ENCODE measurements at regions not wholly inside any gene's neighbourhood (a gene's known extent, or its start where the extent isn't known, plus 50 kb on each side); places are given as distances from the start of the nearest gene placed in this dataset.

DNA sequence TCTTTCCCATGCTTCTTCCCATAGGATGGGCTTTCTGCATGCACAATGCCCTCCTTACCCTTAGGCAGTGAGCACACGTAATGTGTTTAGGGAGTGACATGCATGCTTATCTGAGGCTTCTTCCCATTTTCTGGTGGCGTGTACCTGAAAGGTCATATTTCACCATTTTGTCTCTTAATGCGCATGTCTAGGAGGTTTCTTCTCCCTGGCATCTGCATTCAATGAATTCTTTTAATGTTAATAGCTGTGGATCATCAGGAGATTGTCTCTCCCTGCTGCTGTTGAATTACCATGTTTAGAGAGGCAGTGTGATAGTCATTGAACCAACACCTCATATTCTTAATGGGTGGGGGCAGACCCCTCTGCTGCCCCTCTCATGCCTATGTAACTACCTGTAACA lies 205.6 kb upstream of the SGO1 start:
- H3K27me3 ChIP-seq = no peaks in the 10 kb centered on the region
- H3K27ac ChIP-seq = no peak overlapping the region
- H3K9me3 ChIP-seq = peaks cover 0 to 3% of the 10 kb centered on the region in 2 donors
- TF ChIP-seq, protein P1, sequence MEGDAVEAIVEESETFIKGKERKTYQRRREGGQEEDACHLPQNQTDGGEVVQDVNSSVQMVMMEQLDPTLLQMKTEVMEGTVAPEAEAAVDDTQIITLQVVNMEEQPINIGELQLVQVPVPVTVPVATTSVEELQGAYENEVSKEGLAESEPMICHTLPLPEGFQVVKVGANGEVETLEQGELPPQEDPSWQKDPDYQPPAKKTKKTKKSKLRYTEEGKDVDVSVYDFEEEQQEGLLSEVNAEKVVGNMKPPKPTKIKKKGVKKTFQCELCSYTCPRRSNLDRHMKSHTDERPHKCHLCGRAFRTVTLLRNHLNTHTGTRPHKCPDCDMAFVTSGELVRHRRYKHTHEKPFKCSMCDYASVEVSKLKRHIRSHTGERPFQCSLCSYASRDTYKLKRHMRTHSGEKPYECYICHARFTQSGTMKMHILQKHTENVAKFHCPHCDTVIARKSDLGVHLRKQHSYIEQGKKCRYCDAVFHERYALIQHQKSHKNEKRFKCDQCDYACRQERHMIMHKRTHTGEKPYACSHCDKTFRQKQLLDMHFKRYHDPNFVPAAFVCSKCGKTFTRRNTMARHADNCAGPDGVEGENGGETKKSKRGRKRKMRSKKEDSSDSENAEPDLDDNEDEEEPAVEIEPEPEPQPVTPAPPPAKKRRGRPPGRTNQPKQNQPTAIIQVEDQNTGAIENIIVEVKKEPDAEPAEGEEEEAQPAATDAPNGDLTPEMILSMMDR (IDR thresholded peaks at IDR 0.05) = no peak
- no peaks in the 10 kb centered on the region for H3K36me3 ChIP-seq
- ATAC-seq (no peak), DNase-seq (no peak)
- no peaks in the 10 kb centered on the region for H3K4me1 ChIP-seq
- intact Hi-C loops (cut with DNase I) = no loop called here
- H3K4me3 ChIP-seq = no peak overlapping the region

DNA sequence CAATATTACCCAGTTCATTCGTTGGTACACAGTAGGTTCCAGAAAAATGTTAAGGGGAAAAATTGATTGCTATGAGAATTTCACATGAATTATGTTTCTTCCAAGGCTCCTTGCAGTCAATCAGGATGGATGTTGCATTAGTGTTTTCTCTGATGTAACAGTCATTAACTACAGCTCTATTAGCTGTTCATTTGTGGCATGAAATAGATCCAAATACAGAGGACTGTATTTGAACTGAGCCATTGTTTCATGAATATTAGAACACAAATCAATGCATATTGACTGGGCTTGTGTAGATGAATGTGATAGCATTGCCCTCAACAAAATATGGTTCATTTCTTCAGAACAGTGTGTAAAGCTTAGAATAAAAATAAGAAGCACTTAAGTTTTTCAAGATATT lies 203.0 kb upstream of the SGO1 start:
- DNase-seq (no peak), ATAC-seq (no peak)
- intact Hi-C loops (cut with DNase I) = no loop called here
- TF ChIP-seq, protein P1 (IDR thresholded peaks at IDR 0.05) = no peak
- no peaks in the 10 kb centered on the region for H3K27me3 ChIP-seq
- H3K27ac ChIP-seq = no peak overlapping the region
- peaks cover 0 to 3% of the 10 kb centered on the region in 2 donors for H3K9me3 ChIP-seq
- H3K36me3 ChIP-seq = no peaks in the 10 kb centered on the region
- no peak overlapping the region for H3K4me3 ChIP-seq
- no peaks in the 10 kb centered on the region for H3K4me1 ChIP-seq

DNA sequence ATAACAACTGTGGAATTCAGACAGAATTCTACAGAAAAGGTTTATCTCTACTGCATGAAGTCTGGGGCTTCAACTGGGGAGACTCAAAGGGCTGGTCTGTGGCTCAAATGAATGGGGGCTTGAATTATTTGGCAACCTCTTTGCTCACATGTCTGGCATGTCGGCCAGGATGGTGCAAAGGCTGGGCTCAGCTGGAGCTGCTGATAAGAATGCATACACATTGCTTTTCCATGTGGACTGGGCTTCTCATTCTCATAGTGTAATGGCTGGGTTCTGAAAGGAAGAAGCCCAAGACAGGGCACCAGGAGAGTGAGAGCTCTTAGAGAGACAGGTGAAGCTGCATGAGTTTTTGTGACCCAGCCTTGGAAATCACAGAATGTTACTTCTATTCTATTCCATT lies 194.3 kb upstream of the SGO1 start:
- H3K4me1 ChIP-seq = no peaks in the 10 kb centered on the region
- H3K9me3 ChIP-seq = no peaks in the 10 kb centered on the region
- H3K27ac ChIP-seq = no peak overlapping the region
- TF ChIP-seq, protein P1 (IDR thresholded peaks at IDR 0.05) = no peak
- intact Hi-C loops (cut with DNase I) = no loop called here
- no peaks in the 10 kb centered on the region for H3K36me3 ChIP-seq
- ATAC-seq (no peak), DNase-seq (no peak)
- H3K4me3 ChIP-seq = no peak overlapping the region
- no peaks in the 10 kb centered on the region for H3K27me3 ChIP-seq

DNA sequence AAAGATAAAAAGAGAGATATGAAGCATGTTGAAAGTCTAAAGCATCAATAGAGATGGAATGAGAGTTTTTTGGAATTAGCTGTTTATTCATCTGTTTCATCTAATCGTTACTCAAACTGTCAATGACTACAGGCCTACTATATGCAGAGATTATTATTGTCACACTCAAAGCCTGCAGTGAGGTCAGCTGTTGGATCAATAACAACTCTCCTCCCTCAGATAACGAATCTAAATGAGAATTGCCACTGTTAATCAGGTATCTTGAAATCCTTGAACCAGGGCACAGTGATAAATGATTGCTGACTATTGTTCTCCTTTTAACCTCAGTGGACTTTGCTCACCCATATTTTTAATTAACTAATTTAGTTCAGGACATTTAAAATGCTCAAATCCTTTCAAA lies 192.3 kb upstream of the SGO1 start:
- Histone ChIP-seq H3K27ac (no peak overlapping the region), H3K27me3 (no peaks in the 10 kb centered on the region), H3K4me3 (no peak overlapping the region), H3K9me3 (no peaks in the 10 kb centered on the region), H3K36me3 (no peaks in the 10 kb centered on the region), H3K4me1 (no peaks in the 10 kb centered on the region)
- intact Hi-C loops (cut with DNase I) = no loop called here
- TF ChIP-seq, protein P1 (IDR thresholded peaks at IDR 0.05) = no peak
- DNase-seq = no peak
- ATAC-seq = no peak

- no peak overlapping the region for H3K27ac ChIP-seq
- ATAC-seq (no peak), DNase-seq (no peak)
- H3K4me3 ChIP-seq = no peak overlapping the region
- TF ChIP-seq, protein P1 (IDR thresholded peaks at IDR 0.05) = no peak
- no peaks in the 10 kb centered on the region for H3K9me3 ChIP-seq
- intact Hi-C loops (cut with DNase I) = no loop called here
- no peaks in the 10 kb centered on the region for H3K27me3 ChIP-seq
- H3K36me3 ChIP-seq = no peaks in the 10 kb centered on the region
- H3K4me1 ChIP-seq = no peaks in the 10 kb centered on the region
Observed at GRCh38 chr3:20376665-20377217, 190.7 kb upstream of the SGO1 start.

All from left lung (tissue), 4 donors.